PC-3 (cell line): ENCODE measurements at regions not wholly inside any gene's neighbourhood (a gene's known extent, or its start where the extent isn't known, plus 50 kb on each side); places are given as distances from the start of the nearest gene placed in this dataset.

Source experiments
- ATAC-seq: fragments of 200-7000 bp; cut with Tn5 transposase; 2 replicates; pipeline ENCODE4 v1.9.1; 2020; ENCODE audit warnings: mild to moderate bottlenecking, moderate library complexity
- BruUV-seq: library from RNA; stranded (reverse); fragments of 400-500 nt; replicated peaks from 2 replicates; lab custom pipeline; 2021; lab: Mats Ljungman, UMichigan
- CTCF ChIA-PET: fragments of 300-600 bp; sonication (Branson Sonifier 250); formaldehyde crosslinking; loops from one replicate; lab custom pipeline; 2022; ENCODE audit warnings: antibody characterized with exemption; lab: Charles Lee
- POLR2A ChIA-PET: fragments of 300-600 bp; sonication (Branson Sonifier 250); formaldehyde crosslinking; loops from one replicate; lab custom pipeline; 2022; ENCODE audit warnings: antibody characterized with exemption; ENCODE audit not compliant: unreplicated experiment; lab: Charles Lee
- DNase-seq: peaks from one replicate; pipeline ENCODE4 v3.0.0-alpha.2; 2015
- H2AFZ ChIP-seq: fragments of 300-600 bp; sonication (generic); 2 replicates; pipeline ENCODE4 v1.6.0; 2016; ENCODE audit warnings: antibody characterized with exemption, low read length
- H3F3A ChIP-seq: fragments of 300-600 bp; sonication (generic); one replicate; pipeline ENCODE4 v1.6.0; 2017; ENCODE audit warnings: antibody characterized with exemption, low read length, control low read depth, mild to moderate bottlenecking; ENCODE audit not compliant: unreplicated experiment
- H3K27ac ChIP-seq: fragments of 300-600 bp; sonication (generic); 2 replicates; pipeline ENCODE4 v1.5.1; 2016; ENCODE audit warnings: mild to moderate bottlenecking, low read length
- H3K27me3 ChIP-seq: fragments of 300-600 bp; sonication (generic); 2 replicates; pipeline ENCODE4 v1.6.1; 2016; ENCODE audit warnings: low read length, mixed read lengths
- H3K36me3 ChIP-seq: fragments of 300-600 bp; sonication (generic); 2 replicates; pipeline ENCODE4 v1.6.1; 2016; ENCODE audit warnings: low read depth, mixed run types, low read length, mixed read lengths
- H3K4me1 ChIP-seq: fragments of 300-600 bp; sonication (generic); 2 replicates; pipeline ENCODE4 v1.5.1; 2016; ENCODE audit warnings: low read length; ENCODE audit not compliant: insufficient read depth
- H3K4me2 ChIP-seq: fragments of 300-600 bp; sonication (generic); 2 replicates; pipeline ENCODE4 v1.6.0; 2016; ENCODE audit warnings: low read length
- H3K4me3 ChIP-seq: fragments of 300-600 bp; sonication (generic); 2 replicates; pipeline ENCODE4 v1.5.1; 2016; ENCODE audit warnings: mild to moderate bottlenecking, low read length, mixed read lengths
- H3K79me2 ChIP-seq: fragments of 300-600 bp; sonication (generic); 2 replicates; pipeline ENCODE4 v1.6.1; 2017; ENCODE audit warnings: low read length, mixed read lengths
- H3K9ac ChIP-seq: fragments of 300-600 bp; sonication (generic); 2 replicates; pipeline ENCODE4 v1.6.0; 2016; ENCODE audit warnings: mild to moderate bottlenecking, low read length
- H3K9me2 ChIP-seq: fragments of 300-600 bp; sonication (generic); replicated peaks from 2 replicates; pipeline ENCODE4 v1.6.1; 2016; ENCODE audit warnings: mixed run types, low read length, mixed read lengths
- H3K9me3 ChIP-seq: fragments of 300-600 bp; sonication (generic); 2 replicates; pipeline ENCODE4 v1.6.1; 2016; ENCODE audit warnings: low read length, mixed read lengths
- H4K20me1 ChIP-seq: fragments of 300-600 bp; sonication (generic); 2 replicates; pipeline ENCODE4 v1.6.1; 2016; ENCODE audit warnings: low read length, mixed read lengths
- EZH2 ChIP-seq: fragments of 300-600 bp; sonication (generic); IDR thresholded peaks from one replicate; pipeline ENCODE4 v1.6.1; 2017; ENCODE audit warnings: antibody characterized with exemption, mild to moderate bottlenecking, low read length; ENCODE audit not compliant: unreplicated experiment
- EZH2phosphoT487 ChIP-seq: fragments of 300-600 bp; sonication (generic); IDR thresholded peaks from 2 replicates; pipeline ENCODE4 v1.6.1; 2018; ENCODE audit warnings: mild to moderate bottlenecking, antibody characterized with exemption, low read length, borderline replicate concordance
- intact Hi-C: fragments of 100-400 bp; cut with micrococcal nuclease; formaldehyde crosslinking; loops from 2 replicates; pipeline ENCODE4 v1.9.0; 2023
- TF ChIP-seq, protein P1 (sequence below): fragments of 300-600 bp; sonication (generic); conservative IDR thresholded peaks from 2 replicates; pipeline ENCODE4 v1.5.1; 2017; ENCODE audit warnings: antibody characterized with exemption, low read depth, mild to moderate bottlenecking, low read length

DNA sequence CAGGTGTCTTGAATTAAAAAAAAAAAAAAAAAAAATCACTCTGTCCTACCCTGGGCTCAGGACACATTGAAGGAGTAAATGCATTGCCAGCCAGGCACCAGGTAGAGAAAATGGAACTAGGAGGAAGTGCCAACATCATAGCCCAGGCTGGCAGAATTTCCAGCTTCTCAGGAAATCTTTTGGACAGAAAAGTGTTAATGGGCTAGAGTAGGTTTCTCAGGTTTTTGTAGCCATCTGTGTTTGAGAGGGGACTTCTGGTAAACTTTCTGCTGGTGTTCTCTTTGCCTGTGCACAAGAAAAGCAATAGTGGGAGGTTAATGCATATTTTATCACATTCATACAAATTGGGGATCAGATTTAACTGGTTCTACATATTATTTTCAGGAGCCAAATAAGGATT, 678.3 kb upstream of the NRSN1 start:
- ChIA-PET POLR2A (no interaction called here), CTCF (no interaction called here)
- no peak overlapping the region for H3K9ac ChIP-seq
- H3K27me3 ChIP-seq: no peaks in the 10 kb centered on the region
- ATAC-seq (no peak), DNase-seq (no peak)
- TF ChIP-seq, protein P1, sequence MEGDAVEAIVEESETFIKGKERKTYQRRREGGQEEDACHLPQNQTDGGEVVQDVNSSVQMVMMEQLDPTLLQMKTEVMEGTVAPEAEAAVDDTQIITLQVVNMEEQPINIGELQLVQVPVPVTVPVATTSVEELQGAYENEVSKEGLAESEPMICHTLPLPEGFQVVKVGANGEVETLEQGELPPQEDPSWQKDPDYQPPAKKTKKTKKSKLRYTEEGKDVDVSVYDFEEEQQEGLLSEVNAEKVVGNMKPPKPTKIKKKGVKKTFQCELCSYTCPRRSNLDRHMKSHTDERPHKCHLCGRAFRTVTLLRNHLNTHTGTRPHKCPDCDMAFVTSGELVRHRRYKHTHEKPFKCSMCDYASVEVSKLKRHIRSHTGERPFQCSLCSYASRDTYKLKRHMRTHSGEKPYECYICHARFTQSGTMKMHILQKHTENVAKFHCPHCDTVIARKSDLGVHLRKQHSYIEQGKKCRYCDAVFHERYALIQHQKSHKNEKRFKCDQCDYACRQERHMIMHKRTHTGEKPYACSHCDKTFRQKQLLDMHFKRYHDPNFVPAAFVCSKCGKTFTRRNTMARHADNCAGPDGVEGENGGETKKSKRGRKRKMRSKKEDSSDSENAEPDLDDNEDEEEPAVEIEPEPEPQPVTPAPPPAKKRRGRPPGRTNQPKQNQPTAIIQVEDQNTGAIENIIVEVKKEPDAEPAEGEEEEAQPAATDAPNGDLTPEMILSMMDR: no peak
- TF ChIP-seq EZH2phosphoT487 (no peak), EZH2 (no peak)
- no peak overlapping the region for H2AFZ ChIP-seq
- BruUV-seq: no TSS peak
- no peaks in the 10 kb centered on the region for H3K9me2 ChIP-seq
- H3K4me1 ChIP-seq: 0 out of 2 replicates have a peak, but pooled peaks cover 4% of the 10 kb centered on the region
- intact Hi-C loops: loop anchor here (2.0 to 10.0 kb wide), 2 partner anchors 211 to 623 kb away; no protein-coding TSS in a partner anchor
- no peaks in the 10 kb centered on the region for H4K20me1 ChIP-seq
- no peaks in the 10 kb centered on the region for H3K9me3 ChIP-seq
- H3K27ac ChIP-seq: no peak overlapping the region
- H3K79me2 ChIP-seq: no peaks in the 10 kb centered on the region
- no peaks in the 10 kb centered on the region for H3K36me3 ChIP-seq
- no peak overlapping the region for H3K4me2 ChIP-seq
- H3K4me3 ChIP-seq: no peak overlapping the region
- H3F3A ChIP-seq: no peaks in the 10 kb centered on the region

DNA sequence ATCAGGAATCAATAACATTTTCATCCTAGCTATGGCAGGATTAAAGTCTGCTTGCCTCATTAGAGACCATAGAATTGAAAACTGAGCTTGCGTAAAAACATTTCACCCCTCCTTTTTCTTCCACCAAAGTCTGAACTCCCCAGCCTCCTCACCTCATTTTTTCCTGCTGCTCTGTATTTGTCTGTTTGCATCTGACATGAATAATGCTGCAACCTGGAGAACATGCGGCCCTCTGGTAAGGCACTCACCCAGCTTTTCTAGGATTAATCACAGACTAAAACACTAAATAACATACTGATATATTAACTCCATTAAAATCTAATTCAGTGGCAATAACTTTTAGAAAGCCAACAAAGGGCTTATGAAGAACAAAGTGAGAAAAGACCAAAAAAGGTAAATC, 677.7 kb upstream of the NRSN1 start:
- Histone ChIP-seq H3K4me3 (no peak overlapping the region), H3K9ac (no peak overlapping the region), H3K4me2 (no peak overlapping the region), H3K79me2 (no peaks in the 10 kb centered on the region), H4K20me1 (no peaks in the 10 kb centered on the region), H3K36me3 (no peaks in the 10 kb centered on the region), H2AFZ (no peak overlapping the region), H3K27ac (no peak overlapping the region), H3K27me3 (no peaks in the 10 kb centered on the region), H3F3A (no peaks in the 10 kb centered on the region), H3K4me1 (0 out of 2 replicates have a peak, but pooled peaks cover 4% of the 10 kb centered on the region), H3K9me2 (no peaks in the 10 kb centered on the region), H3K9me3 (no peaks in the 10 kb centered on the region)
- intact Hi-C loops: loop anchor here (10.0 kb wide), 1 partner anchor 623 kb away; no protein-coding TSS in a partner anchor
- ChIA-PET CTCF (no interaction called here), POLR2A (no interaction called here)
- TF ChIP-seq, protein P1: no peak
- TF ChIP-seq EZH2: no peak
- TF ChIP-seq EZH2phosphoT487: no peak
- no TSS peak for BruUV-seq
- ATAC-seq: no peak
- no peak for DNase-seq

DNA sequence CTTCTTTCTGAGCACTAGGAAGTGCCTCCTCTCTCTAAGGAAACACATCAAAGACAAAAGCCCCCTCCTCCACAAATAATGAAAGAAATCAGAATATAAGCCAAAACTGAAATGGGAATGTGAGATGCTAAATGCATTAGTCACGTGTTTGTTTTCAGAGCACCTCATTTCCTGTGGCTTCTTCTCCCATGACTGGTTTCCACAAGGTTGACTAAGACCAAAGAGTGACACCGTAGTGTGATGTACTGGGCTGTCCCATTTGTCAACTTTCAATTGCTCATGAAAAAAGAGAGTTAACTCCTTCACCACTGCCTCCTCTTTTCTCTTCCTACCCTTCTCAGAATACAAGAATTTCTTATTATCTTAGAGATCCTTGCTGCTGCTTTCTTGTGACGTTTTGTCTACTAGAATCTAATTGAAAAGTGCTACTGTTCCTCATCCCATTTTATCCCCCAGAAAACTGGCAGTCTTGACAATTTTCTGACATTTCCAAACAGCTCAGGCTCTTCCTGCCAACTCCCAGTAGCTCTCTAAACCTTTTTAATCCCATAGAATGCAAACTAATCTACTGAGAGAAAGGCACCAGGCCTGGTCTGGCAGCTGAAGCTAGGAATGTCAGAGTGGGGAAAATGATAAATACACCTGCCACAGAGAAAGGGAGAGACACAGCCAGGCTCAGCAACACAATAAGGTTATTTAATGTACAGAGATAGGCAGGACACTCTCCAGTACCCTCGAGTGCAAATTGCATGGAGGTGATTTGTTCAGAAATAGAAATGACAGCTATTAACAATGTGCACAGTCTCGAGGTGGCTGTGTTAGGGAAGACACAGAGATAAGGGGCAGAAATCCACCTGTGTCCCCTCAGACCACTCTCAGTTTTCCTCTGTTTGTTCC, 671.7 kb upstream of the NRSN1 start:
- ATAC-seq: peak; percentile 79
- CTCF ChIA-PET: no interaction called here

More for the DNA sequence above, 671.7 kb upstream of the NRSN1 start:
- peak overlapping the region; percentile 45 for H3K27ac ChIP-seq
- H2AFZ ChIP-seq: no peak overlapping the region
- no TSS peak for BruUV-seq
- DNase-seq: peak; percentile 86
- POLR2A ChIA-PET: no interaction called here
- no peak for TF ChIP-seq EZH2phosphoT487
- no peak for TF ChIP-seq EZH2
- TF ChIP-seq, protein P1: no peak
- no peaks in the 10 kb centered on the region for H3F3A ChIP-seq
- no peaks in the 10 kb centered on the region for H3K27me3 ChIP-seq
- intact Hi-C loops: loop anchor here (10.0 kb wide), 1 partner anchor 300 kb away; no protein-coding TSS in a partner anchor
- peaks cover 25% of the 10 kb centered on the region for H3K4me1 ChIP-seq
- no peaks in the 10 kb centered on the region for H4K20me1 ChIP-seq
- H3K79me2 ChIP-seq: no peaks in the 10 kb centered on the region
- H3K9me2 ChIP-seq: no peaks in the 10 kb centered on the region
- no peaks in the 10 kb centered on the region for H3K9me3 ChIP-seq
- H3K9ac ChIP-seq: no peak overlapping the region
- H3K36me3 ChIP-seq: no peaks in the 10 kb centered on the region
- H3K4me3 ChIP-seq: no peak overlapping the region
- peak overlapping the region; percentile 14; the same call in 1 of the 2 replicates for H3K4me2 ChIP-seq
